ENCODE measurements at regions not wholly inside any gene's neighbourhood (a gene's known extent, or its start where the extent isn't known, plus 50 kb on each side); places are given as distances from the start of the nearest gene placed in this dataset.
A peak's percentile ranks its signal among the peaks of the same experiment; 100 is the strongest.

DNA sequence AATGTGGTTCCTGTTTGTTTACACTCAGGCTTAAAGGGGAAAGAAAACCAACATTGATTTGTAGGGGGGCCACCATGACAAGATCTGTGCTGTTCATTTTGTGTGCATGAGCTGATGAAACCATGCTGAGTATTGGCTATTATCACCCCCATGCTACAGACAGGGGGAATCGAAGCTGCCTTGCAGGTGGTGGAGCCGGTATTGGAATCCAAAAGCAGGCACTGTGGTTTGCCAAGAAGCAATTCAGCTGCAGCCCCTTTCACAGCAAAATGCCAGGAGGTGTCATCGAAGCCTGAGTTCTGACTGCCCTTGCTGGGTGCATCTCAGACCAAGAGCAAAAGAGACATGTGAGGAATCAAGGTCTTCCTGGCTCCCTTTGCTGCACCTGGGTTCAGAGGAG is 221.9 kb downstream of the UXS1 start:
- no peak overlapping the region for H3K4me3 ChIP-seq (IDR thresholded peaks at IDR 0.05; ENCODE audit: insufficient read depth, low read depth, low read length)

DNA sequence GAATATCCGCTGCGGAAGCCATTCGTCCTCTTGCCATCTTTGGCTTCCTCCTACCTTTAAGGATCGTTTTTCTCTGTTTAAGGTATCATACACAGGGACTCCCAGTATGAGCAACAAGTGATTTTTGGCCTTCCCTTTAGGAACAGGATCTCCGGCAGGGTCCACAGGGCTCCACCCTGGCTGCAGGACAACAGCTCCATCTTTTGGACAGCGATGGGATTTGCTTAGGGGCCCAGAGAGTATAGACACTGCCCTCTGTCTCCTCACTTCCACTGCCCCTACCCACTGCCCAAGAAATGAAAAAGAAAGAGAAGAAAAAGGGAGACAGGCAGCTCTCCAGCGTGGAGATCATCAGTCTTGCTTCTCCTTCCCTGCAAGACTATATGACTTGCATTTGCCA is 224.5 kb downstream of the UXS1 start:
- Histone ChIP-seq H3K4me1 (ENCODE audit: low read depth, poor library complexity, severe bottlenecking) (no peaks in the 10 kb centered on the region), H4K20me1 (ENCODE audit: insufficient read depth) (no peaks in the 10 kb centered on the region), H3K79me2 (ENCODE audit: insufficient read depth, low read depth) (no peaks in the 10 kb centered on the region), H3K36me3 (ENCODE audit: insufficient read depth) (no peaks in the 10 kb centered on the region), H3K27me3 (ENCODE audit: insufficient read depth, low read depth) (no peaks in the 10 kb centered on the region), H2AFZ (ENCODE audit: low read depth) (no peak overlapping the region), H3K4me3 (IDR thresholded peaks at IDR 0.05; ENCODE audit: insufficient read depth, low read depth, low read length) (no peak overlapping the region), H3K27ac (no peak overlapping the region), H3K9ac (no peak overlapping the region), H3K4me2 (no peak overlapping the region)
- TF ChIP-seq, protein P1, sequence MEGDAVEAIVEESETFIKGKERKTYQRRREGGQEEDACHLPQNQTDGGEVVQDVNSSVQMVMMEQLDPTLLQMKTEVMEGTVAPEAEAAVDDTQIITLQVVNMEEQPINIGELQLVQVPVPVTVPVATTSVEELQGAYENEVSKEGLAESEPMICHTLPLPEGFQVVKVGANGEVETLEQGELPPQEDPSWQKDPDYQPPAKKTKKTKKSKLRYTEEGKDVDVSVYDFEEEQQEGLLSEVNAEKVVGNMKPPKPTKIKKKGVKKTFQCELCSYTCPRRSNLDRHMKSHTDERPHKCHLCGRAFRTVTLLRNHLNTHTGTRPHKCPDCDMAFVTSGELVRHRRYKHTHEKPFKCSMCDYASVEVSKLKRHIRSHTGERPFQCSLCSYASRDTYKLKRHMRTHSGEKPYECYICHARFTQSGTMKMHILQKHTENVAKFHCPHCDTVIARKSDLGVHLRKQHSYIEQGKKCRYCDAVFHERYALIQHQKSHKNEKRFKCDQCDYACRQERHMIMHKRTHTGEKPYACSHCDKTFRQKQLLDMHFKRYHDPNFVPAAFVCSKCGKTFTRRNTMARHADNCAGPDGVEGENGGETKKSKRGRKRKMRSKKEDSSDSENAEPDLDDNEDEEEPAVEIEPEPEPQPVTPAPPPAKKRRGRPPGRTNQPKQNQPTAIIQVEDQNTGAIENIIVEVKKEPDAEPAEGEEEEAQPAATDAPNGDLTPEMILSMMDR (conservative IDR thresholded peaks at IDR 0.05; ENCODE audit: low read depth, low read length) = peak; percentile 24; the same call in 1 of the 2 replicates

More for the DNA sequence above, 221.9 kb downstream of the UXS1 start:
- H3K27ac ChIP-seq = no peak overlapping the region
- no peaks in the 10 kb centered on the region for H3K27me3 ChIP-seq (ENCODE audit: insufficient read depth, low read depth)
- TF ChIP-seq, protein P1 (conservative IDR thresholded peaks at IDR 0.05; ENCODE audit: low read depth, low read length) = no peak
- H3K4me1 ChIP-seq (ENCODE audit: low read depth, poor library complexity, severe bottlenecking) = no peaks in the 10 kb centered on the region
- H2AFZ ChIP-seq (ENCODE audit: low read depth) = no peak overlapping the region
- H3K9ac ChIP-seq = no peak overlapping the region
- H3K36me3 ChIP-seq (ENCODE audit: insufficient read depth) = no peaks in the 10 kb centered on the region
- H3K4me2 ChIP-seq = no peak overlapping the region
- no peaks in the 10 kb centered on the region for H3K79me2 ChIP-seq (ENCODE audit: insufficient read depth, low read depth)
- no peaks in the 10 kb centered on the region for H4K20me1 ChIP-seq (ENCODE audit: insufficient read depth)

DNA sequence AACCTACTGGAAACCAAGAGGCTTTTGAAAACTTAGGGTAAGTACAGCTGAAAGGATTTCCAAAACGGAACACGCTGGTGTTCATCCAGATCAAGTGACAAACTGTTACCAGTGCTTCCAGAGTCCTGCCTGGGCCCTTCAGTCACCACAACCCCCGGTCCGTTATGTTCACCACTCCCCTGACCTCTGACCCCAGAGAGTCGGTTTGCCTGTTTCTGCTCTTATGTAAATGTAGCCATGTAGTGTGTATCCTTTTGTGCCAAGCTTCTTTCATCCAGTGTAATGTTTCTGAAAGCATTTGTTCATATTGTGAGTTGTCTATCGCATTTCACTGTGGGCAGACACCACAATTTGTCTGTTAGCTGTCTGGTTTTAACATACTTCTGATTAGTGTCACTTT is 217.5 kb downstream of the NCK2 start:
- Histone ChIP-seq H3K27me3 (ENCODE audit: insufficient read depth, low read depth) (no peaks in the 10 kb centered on the region), H3K79me2 (ENCODE audit: insufficient read depth, low read depth) (no peaks in the 10 kb centered on the region), H3K27ac (no peak overlapping the region), H3K4me2 (no peak overlapping the region), H3K9ac (no peak overlapping the region), H3K4me3 (IDR thresholded peaks at IDR 0.05; ENCODE audit: insufficient read depth, low read depth, low read length) (no peak overlapping the region), H3K36me3 (ENCODE audit: insufficient read depth) (no peaks in the 10 kb centered on the region), H4K20me1 (ENCODE audit: insufficient read depth) (no peaks in the 10 kb centered on the region), H3K4me1 (ENCODE audit: low read depth, poor library complexity, severe bottlenecking) (no peaks in the 10 kb centered on the region), H2AFZ (ENCODE audit: low read depth) (no peak overlapping the region)
- TF ChIP-seq, protein P1 (conservative IDR thresholded peaks at IDR 0.05; ENCODE audit: low read depth, low read length) = no peak

DNA sequence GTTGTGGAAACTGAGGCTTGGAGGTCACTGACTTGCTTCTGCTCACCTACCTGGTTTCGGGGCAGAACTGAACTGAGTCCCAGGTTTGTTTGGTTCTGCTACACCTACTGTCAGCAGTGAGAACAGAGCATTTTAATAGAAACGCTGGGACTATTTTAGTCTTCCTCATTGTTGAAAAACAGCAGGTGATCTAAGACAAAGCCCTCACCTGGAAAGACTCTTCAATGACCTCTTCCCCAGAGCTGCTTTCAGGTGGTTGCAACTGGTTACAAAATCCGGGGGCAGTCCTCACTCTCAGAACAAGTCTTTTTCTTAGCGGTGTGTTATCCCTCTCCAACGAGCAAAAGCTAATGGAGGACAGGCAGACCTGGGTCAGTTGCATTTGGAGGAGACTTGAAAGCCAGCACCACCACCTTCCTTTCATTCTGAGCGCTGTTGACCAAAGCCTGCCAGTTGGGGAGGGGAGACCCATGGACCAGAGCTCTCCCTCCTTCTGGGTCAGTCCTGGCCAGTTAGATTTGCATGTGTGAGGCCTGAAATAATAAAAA is 217.0 kb downstream of the NCK2 start:
- Histone ChIP-seq H3K36me3 (ENCODE audit: insufficient read depth) (no peaks in the 10 kb centered on the region), H3K4me1 (ENCODE audit: low read depth, poor library complexity, severe bottlenecking) (no peaks in the 10 kb centered on the region), H4K20me1 (ENCODE audit: insufficient read depth) (no peaks in the 10 kb centered on the region), H3K4me3 (IDR thresholded peaks at IDR 0.05; ENCODE audit: insufficient read depth, low read depth, low read length) (no peak overlapping the region), H3K9ac (no peak overlapping the region), H3K27ac (no peak overlapping the region), H3K27me3 (ENCODE audit: insufficient read depth, low read depth) (no peaks in the 10 kb centered on the region), H3K4me2 (no peak overlapping the region), H2AFZ (ENCODE audit: low read depth) (no peak overlapping the region), H3K79me2 (ENCODE audit: insufficient read depth, low read depth) (no peaks in the 10 kb centered on the region)
- TF ChIP-seq, protein P1 (conservative IDR thresholded peaks at IDR 0.05; ENCODE audit: low read depth, low read length) = no peak

Data from KMS-11 (cell line).